HG03175 (cell line): ENCODE measurements at regions not wholly inside any gene's neighbourhood (a gene's known extent, or its start where the extent isn't known, plus 50 kb on each side); places are given as distances from the start of the nearest gene placed in this dataset.
"Not testable (repeated sequence)": the region's sequence is repeated elsewhere in the genome, so short reads cannot be mapped to it uniquely, and the experiment has no call there.

ENCODE experiments used
- ATAC-seq: cut with Tn5 transposase; IDR thresholded peaks from one replicate; pipeline ENCODE4 v1.9.1; 2021; ENCODE audit warnings: mild to moderate bottlenecking, moderate library complexity; ENCODE audit not compliant: unreplicated experiment

DNA sequence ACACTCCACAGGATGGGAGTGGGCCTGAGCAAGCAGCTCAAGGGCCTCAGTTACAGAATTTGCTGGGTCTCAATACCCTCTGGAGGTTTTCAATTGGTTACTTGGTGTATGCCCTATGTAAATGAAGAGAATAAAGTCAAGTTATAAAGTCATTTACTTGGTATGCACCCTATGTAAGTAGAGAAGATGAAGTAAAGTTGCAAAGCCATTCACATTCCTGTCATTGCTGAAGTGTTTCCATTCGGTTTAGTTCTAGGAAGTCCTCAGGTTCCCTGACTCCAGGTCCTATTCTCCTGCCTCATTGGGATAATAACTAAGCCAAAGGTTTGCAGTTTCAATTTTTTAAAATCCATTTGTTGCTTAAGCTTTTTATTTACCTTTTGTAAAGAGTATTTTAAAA is 272.6 kb upstream of the NPSR1 start:
- ATAC-seq, result no peak

DNA sequence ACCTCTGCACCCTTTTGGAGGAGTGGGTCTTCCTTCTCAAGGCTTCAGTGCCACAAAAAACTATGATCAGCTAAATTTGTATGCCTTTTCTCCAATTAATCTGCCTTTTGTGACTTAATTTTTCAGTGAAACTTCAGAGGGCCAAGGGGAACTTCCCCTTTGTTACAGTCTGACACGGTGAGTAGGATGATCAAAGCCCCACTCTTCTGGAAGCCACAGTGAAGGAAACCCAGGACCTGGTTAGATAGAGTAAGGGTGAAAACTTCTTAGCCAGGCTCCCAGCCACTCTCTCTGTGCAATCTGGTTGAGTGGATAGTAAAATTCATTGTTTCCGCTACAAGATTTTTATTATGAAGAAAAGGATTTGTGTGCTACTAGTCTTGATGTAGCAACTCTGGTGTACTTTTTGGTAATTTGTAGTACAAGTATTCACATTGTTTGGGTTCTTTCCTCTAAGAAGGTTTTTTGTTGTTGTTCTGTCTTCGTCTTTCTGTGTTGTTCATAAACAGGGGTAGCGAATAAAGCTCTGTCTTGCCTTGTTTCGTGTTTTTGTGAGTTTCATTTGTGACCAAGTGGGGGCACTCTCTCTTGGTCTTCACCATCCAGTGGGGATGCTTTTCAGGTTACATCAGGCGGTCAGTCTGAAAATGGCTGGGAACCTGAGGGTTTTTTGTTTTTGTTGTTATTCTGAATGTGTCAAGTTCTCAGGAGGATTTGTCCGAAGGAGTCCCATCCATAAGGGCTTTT is 268.5 kb upstream of the NPSR1 start:
- no peak for ATAC-seq

DNA sequence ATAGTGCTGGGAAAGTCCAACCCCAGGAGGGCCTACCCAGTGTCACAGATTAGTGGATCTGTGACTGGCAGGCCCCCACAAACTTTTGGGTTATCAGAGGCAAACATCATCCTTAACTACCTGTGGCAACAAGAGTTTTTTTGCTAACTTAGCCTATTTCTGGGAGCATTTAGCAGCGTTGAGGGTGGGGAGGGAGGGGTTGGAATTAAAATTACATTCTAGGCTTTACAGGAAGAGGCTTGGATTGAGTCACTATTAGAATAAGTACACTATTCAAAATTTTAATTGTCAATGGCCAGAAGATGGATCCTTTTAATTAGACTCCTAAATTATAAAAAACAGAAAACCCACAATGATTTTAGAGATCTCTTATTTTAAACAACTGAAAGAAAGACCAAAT is 267.9 kb upstream of the NPSR1 start:
- ATAC-seq, result no peak

DNA sequence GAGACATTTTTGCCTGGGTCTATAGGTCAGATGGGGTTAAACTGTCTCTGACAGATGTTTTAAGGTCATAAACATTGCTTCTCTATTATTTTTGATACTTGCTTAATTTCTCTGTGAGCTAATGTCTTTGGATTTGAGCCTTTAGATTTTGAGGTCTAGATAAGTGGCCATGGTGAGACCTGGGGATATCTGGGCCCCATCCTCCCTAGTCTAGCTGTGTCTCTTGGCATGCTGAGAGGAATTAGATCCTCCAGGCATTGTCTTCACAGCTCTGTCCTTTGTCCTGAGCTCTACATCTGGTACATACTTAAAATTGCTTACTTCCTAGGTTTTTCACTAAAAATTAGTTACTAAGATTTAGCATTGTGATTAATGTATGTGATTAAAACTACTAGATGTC is 265.0 kb upstream of the NPSR1 start:
- no peak for ATAC-seq

DNA sequence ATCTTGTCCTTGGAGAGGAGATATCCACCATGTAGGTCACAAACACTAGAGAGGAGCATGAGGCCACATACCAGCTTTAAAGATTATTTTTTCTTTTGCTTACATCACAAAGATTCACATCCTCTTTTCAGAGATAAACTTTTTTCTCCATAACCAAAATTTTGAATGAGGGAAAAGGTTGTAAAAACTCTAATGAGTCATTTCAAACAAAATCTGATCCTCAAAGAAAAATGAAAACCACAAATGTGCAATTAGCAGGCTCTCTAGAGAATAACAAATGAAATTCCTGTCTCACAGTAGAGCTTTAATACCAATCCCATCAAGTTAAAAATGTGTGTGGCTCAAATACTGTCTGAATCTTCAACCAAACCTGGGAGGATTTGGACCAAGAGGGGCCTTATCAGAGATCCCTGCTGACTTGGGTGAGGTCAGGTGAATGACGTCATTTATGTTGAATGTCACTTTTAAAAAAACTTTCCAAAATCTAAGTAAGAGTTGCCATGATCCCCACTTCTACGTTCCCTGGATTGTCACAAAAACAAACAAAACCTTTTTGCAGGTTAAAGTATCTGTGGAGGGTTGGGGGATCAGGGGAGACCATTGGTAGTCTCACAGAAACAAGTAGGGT is 261.5 kb upstream of the NPSR1 start:
- ATAC-seq, result no peak

DNA sequence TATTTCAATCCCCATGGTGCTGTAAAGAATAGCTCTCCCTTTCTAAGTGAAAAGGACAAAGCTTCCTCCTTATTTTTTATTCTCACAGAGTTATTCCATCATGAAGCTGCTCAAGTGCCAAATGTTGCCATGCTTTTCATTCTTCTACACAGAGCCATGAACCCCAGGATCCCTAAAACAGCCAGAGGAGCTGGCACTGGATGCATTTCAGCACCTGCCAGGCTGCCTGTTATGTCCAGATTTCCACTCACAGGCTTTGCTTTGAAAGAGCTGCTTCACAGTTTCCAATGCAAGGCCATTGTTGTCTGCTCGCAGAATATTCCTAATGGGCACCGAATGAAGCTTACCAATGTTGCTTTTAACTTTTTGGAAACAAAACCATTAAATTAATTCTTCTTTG is 256.2 kb upstream of the NPSR1 start:
- ATAC-seq, result no peak

DNA sequence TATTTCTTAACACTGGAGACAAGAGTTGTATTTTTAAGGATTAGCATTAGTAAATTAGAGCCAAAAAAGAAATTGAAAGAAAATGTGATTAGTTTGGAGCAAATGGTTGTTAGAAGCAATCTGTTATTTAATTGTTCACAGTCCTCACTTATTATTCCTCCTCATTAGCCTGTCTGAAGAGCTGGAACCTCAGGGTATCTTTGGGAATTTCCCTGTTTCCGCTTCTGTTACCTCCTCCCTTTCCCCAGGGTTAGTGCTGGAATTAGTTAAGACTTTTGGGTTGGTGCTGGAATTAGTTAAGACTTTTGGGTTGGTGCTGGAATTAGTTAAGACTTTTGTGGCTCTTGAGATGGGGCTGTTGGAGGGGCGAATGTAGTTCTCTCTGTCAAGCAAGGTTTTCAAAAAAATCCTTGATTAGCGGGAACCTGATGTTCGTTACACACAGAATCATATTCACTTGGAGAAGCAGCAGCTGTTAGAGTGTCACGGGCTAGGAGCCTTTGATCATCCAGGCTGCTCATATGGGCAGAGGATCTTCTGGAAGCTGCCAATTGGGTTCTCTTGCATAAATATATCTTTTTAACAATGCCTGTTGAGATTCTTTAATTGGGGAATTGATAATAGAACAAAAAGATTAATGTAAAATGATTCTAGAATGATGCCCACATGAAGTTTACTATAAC is 251.0 kb upstream of the NPSR1 start:
- ATAC-seq, result no peak

DNA sequence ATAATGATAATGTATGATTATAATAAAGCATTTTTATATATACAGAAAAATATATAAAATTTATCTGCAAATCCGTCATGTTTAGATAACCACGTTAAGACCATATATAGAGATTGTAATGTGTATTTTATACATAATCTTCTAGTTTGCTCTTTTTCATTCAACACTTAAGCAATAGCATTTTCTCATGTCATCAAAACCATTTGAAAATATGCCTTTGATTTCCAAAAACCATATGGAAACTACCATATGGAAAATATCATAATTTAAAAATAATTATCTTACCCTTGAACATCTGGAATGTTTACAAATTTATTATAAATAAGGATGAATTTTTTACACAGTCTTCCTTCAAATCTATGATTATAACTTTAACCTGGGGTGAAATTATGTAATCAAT is 250.4 kb upstream of the NPSR1 start:
- no peak for ATAC-seq

DNA sequence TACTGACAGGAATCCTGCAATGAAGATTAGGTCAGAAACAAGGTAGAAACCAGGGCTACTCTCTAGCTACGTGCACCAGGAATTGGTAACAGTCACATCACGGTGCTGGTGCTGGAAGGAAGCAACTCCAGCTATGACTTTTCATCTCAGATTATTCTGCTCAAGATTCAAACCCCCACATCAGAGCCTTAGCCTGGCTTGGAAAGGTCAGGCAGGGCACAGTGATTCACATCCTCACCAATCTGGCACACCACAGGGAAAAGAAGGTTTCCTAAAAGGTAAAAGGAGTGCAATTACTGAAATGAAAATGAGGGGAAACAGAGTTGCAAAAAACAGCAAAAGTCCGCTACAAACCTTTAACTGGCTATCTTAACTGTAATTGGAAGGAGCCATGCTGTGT is 240.2 kb upstream of the NPSR1 start:
- ATAC-seq, result no peak

DNA sequence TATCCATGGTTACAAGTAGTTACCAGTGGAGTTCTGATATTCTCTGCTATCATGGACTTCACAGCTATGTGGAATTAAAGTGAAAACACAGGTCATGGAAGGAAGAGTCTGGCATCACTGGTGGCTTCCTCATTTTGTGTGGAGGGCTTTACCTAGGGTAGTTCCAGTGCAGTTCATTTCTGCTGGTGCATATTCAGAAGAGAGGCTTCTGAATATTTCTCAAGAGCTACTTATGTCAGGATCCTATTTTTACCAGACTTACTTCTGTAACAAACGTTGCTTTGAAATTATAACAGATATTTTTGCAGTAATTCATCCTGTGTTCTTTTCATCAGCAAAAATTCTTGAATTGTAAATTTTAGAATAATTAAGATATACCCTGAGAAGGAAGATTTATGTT is 236.5 kb upstream of the NPSR1 start:
- ATAC-seq, result no peak

DNA sequence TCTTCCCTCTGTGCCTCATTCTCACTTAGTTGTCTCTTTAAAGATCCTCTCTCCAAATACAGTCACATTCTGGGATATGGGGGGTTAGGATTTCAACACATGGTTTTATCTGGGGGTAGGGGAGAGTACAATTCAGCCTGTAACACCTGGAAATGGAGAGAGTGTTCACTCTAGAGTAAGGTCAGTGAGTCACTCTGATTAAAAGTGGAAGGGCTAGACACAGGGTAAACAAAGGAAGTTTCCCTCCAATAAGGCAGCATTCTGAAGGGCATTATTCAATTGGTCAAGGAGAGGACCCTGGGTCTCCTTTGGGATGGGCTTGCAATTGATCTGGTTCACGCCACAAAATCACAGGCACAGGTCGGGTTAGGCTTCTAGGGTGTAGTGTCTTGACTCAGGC is 232.8 kb upstream of the NPSR1 start:
- ATAC-seq, result no peak

DNA sequence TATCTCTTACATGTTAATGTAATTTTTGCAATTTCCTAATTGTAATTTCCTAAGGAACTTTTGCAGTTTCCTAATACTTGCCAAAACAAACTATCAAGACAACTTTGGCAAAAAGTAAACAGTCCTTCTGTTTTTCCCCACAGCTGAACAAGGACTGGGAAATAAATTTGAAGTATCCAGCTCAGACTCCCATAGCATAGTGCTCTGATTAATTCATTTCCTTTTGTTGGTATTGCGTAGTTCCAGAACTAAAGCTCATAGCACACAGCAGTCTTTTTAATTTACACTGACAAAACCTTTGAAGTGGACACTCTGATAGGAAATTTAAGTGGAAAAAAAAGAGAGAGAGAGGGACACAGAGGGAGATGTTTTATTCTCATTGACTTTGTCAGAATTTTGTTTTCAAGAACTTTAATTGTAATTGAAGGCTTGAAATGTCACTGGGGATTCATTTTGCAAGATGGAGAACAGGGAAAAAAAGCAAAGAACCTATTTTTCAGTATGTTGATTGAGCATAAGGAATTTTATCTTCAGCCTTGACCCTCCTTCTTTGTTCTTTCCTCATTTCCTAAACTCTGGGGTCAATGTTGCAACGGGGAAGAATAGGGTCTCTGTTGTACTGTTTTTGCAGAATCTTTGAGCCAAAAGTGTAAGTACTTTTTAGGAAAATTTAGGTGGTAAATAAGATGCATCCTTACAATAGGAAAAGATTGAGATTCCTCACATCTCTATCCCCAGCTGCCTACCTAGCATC is 232.2 kb upstream of the NPSR1 start:
- ATAC-seq, result no peak

DNA sequence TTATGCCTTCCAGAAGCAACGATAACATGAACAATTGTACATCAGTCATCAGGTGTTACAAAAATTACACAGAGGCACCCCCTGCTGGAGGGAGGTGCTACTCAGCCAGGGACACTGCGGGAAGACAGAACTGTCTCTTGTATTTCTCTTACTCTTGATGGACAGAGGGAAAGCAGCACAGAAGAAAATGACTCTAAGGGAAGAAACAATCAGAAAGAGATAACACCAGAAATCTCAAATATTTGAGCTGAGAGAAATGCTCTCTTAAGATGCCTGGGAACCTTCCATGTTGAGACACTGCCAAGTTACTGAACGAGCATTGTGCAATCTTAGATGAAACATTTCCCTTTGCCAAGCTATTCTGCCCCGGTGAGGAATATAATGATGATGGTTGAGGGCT is 227.6 kb upstream of the NPSR1 start:
- ATAC-seq, result no peak

DNA sequence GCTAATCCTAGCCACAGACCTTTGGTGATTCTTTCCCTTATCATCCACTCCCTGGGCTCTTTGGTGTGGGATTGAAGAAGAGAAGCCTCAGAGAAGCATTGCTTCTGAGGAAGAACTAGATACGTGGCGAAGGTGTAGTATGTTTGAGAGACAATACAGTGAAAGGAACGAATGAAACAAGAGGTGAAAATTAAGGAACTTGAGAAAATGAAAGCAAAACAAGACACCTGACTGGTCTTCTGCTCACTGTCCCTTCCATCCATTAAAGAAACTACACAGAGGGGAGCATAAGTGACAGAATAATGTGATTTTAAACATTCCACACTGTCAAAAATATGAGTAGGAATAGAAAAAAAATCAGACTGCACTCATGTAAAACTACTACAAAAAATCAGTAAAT is 219.6 kb upstream of the NPSR1 start:
- no peak for ATAC-seq

DNA sequence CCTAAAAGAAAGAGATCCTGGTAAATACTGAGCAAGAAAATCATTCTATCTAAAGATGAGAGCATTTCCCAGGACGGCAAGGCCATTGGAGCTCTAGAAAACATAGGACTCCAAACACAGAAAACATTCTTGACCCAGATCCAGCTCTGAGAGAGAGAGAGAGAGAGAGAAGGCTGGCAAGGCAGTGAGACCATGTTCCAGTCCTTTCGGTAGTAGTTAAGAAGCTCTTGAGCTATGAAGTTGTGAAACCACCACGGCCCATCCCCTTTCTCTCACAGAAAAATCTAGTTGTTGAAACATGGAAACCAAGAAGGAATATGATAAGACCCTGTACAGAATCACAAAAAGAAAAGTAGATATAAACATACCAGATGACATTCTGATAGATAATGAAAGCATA is 212.4 kb upstream of the NPSR1 start:
- ATAC-seq, result no peak

DNA sequence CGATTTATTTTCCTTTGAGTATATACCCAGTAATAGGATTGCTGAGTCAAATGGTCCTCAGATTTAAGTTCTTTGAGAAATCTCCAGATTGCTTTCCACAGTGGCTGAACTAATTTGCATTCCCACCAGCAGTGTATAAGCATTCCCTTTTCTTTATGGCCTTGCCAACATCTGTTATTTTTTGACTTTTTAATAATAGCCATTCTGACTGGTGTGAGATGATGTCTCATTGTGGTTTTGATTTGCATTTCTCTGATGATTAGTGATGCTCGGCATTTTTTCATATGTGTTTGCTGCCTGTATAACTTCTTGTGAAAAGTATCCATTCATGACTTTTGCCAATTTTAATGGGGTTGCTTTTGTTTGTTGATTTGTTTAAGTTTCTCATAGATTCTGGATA is 209.5 kb upstream of the NPSR1 start:
- not testable (repeated sequence) for ATAC-seq

DNA sequence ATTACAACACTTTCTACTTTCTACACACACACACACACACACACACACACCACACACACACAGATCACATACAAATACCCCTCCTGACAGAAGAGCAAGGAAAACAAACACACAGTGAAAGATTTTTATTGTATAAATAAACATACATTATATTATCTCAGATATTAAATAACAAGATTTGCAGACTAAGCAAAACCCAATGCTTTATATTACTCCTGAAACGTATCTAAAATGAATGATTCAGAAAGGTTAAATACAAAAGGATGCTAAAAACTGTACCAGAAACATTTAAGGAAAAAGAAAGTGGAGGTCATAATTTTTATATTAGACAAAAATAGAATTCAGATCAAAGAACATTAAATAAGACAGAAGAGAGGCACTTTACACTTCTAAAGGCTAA is 208.3 kb upstream of the NPSR1 start:
- no peak for ATAC-seq

DNA sequence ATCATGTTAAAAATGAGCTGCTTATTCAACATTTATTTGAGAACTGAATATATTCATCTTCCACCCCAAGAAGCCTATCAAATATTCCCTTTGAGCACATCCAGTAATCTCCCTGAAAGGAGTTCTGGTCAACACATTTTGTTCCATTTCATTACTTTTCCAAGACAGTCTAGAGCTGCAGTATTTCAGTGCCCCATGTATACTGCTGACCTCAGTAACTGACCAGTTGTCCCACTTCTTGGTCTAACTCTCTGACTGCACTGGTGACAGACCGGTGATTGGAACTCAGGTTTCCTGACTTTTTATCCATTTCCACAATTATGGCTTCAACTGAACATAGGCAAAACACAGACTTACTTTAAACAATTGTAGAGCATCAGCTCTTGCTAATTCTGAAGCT is 206.8 kb upstream of the NPSR1 start:
- no peak for ATAC-seq

DNA sequence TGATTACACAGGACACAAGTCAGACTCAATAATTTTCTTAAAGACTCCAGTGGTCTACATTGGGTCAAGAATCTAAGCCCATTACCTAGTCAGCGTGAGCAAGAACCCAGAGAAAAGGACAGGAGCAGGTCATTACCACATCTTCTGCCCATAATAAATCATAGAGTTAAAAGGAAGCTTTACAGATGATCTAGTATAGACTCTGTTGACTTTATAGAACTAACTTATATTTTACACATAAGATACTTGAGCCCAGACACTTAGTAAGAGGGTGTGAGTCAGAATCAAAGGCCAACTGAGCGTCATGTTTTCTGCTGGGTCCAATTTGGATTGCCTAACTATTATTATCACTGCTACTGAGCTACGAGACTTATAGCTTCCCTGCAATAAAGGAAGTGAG is 206.1 kb upstream of the NPSR1 start:
- ATAC-seq, result no peak

DNA sequence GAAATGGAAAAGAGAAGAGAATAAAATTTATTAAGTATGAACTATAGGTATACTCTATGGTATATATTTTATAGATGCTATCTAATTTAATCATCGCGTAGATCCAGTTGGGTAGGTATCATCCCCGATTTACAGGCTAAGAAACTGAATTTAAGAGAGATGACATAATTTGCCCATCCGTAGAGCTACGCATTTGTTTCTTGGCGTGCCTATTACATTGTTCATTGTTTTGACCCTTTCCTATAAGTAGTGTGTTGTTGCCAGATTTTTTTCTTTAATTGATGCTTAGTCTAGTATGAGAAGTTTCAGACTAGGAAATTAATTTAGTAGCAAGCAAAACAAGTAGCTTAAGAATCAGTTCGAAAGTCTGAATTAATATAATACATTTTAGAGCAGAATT is 205.7 kb upstream of the NPSR1 start:
- no peak for ATAC-seq

DNA sequence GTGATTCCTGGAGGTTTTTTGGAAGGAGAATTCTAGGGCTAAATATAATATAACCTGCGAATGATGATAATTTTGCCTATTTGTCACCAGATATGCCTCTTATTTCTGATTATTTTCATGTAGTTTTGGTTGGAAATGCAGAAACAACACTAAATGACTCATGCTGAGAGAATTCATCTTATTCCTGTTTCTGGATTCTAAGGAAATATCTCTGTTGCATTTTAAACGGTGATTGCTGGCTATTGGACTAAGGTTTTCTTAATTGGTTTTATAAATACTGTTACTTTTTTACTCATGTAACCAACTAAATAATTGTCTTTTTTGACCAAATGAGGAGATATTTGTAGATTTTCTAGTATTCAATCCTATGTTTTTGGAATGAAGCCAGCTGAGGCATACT is 204.9 kb upstream of the NPSR1 start:
- ATAC-seq, result no peak

DNA sequence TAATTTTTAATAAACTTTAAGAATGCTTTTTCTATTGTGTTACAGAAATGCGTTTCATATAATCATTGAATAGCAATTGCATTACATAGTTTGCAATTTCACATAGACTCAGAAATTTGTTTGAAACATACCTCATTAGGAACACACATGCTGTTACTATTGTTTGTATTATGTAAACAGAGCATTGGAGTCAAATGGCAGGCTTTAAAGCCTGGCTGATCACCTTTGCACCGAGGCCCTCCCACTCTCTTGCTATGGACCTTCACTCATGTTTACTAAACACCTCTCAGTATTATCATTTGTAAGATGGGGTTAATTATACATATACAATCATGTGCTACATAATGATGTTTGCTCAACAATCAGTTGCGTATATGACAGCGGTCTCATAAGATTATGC is 203.6 kb upstream of the NPSR1 start:
- ATAC-seq, result no peak
